K562 (cell line): ENCODE measurements at regions not wholly inside any gene's neighbourhood (a gene's known extent, or its start where the extent isn't known, plus 50 kb on each side); places are given as distances from the start of the nearest gene placed in this dataset.

Experiments
- ATAC-seq: fragments of 200-7000 bp; cut with Tn5 transposase; 3 replicates; pipeline ENCODE4 v1.9.1; 2020; ENCODE audit warnings: moderate library complexity
- BruUV-seq: library from RNA; stranded (reverse); fragments of 400-500 nt; replicated peaks from 2 replicates; lab custom pipeline; 2021; lab: Mats Ljungman, UMichigan
- CTCF ChIA-PET: fragments of 300-600 bp; formaldehyde crosslinking; extraction: SDS; loops from one replicate; lab custom pipeline; 2021; ENCODE audit warnings: low intra/inter-chr PET ratio; lab: Yijun Ruan, JAX
- POLR2A ChIA-PET: fragments of 300-600, 350-650 bp; sonication (Branson Sonifier 250); formaldehyde crosslinking; extraction: SDS; loops from one replicate; lab custom pipeline; 2021; ENCODE audit warnings: antibody characterized with exemption, inconsistent platforms; lab: Yijun Ruan, JAX
- DNase-seq, 4 experiments: peaks; one replicate each; pipeline versions ENCODE4 v3.0.0 to v3.0.0-alpha.2; 2011 to 2018; ENCODE audit warnings: low spot score in 3 of 4, mixed read lengths in 3 of 4; ENCODE audit errors: extremely low read depth in 1 of 4
- FAIRE-seq: peaks from 2 replicates; lab custom pipeline; 2011; peaks lifted over from hg19 to GRCh38; lab: Jason Lieb, UNC
- H2AFZ ChIP-seq: 2 replicates; pipeline ENCODE4 v1.6.0; 2011; ENCODE audit warnings: low read depth, low read length, control low read depth, inconsistent platforms
- H3K27ac ChIP-seq: fragments of 200-600 bp; 3 replicates; pipeline ENCODE4 v1.8.0; 2011; ENCODE audit warnings: low read depth, mild to moderate bottlenecking, control low read depth, inconsistent platforms, low read length, moderate library complexity, mixed read lengths; ENCODE audit errors: extremely low read depth
- H3K27me3 ChIP-seq, 2 experiments: fragments of 300-600 bp in 1 of 2; 2 replicates in 1 of 2; 3 replicates in 1 of 2; pipeline versions ENCODE4 v1.6.0 to v1.8.0; 2011; ENCODE audit warnings: inconsistent platforms in 2 of 2, low read length in 2 of 2, mild to moderate bottlenecking in 1 of 2, mixed read lengths in 1 of 2, moderate library complexity in 1 of 2; ENCODE audit not compliant: control insufficient read depth in 2 of 2, insufficient read depth in 2 of 2
- H3K36me3 ChIP-seq: fragments of 300-600 bp; 3 replicates; pipeline ENCODE4 v1.8.0; 2011; ENCODE audit warnings: mild to moderate bottlenecking, low read length, inconsistent platforms; ENCODE audit not compliant: control insufficient read depth, insufficient read depth
- H3K4me1 ChIP-seq, 2 experiments: fragments of 200-600 bp in 1 of 2; replicated peaks in 1 of 2; 2 replicates in 1 of 2; 3 replicates in 1 of 2; pipeline versions ENCODE4 v1.5.1 to v1.8.0; 2011; ENCODE audit warnings: inconsistent platforms in 2 of 2, low read length in 2 of 2, mild to moderate bottlenecking in 1 of 2, mixed read lengths in 1 of 2, moderate library complexity in 1 of 2; ENCODE audit not compliant: control insufficient read depth in 2 of 2, insufficient read depth in 2 of 2
- H3K4me2 ChIP-seq: 2 replicates; pipeline ENCODE4 v1.6.1; 2011; ENCODE audit warnings: low read length, control low read depth, inconsistent platforms, mixed read lengths; ENCODE audit not compliant: insufficient read depth
- H3K4me3 ChIP-seq: fragments of 200-600 bp; sonication (generic), shearing (Covaris generic); 2 replicates; pipeline ENCODE4 v1.5.1; 2016; ENCODE audit warnings: control low read depth, inconsistent platforms
- H3K79me2 ChIP-seq: fragments of 200-600 bp; 3 replicates; pipeline ENCODE4 v1.8.0; 2011; ENCODE audit warnings: low read length, inconsistent platforms; ENCODE audit not compliant: control insufficient read depth, insufficient read depth
- H3K9ac ChIP-seq, 2 experiments: 2 replicates each; pipeline versions ENCODE4 v1.6.0 to v1.6.1; 2011; ENCODE audit warnings: low read depth in 2 of 2, low read length in 2 of 2, control low read depth in 1 of 2, inconsistent platforms in 1 of 2, mild to moderate bottlenecking in 1 of 2, mixed read lengths in 1 of 2; ENCODE audit not compliant: insufficient read depth in 1 of 2
- H3K9me1 ChIP-seq: one replicate; pipeline ENCODE4 v1.6.0; 2011; ENCODE audit warnings: inconsistent platforms, mild to moderate bottlenecking, low read length, moderate library complexity; ENCODE audit not compliant: control insufficient read depth, insufficient read depth
- H3K9me3 ChIP-seq: replicated peaks from 2 replicates; pipeline ENCODE4 v1.5.1; 2011; ENCODE audit warnings: low read depth, low read length, inconsistent platforms; ENCODE audit not compliant: control insufficient read depth, insufficient read depth
- H4K20me1 ChIP-seq: replicated peaks from 2 replicates; pipeline ENCODE4 v1.6.1; 2011; ENCODE audit warnings: low read length, inconsistent platforms, mixed read lengths; ENCODE audit not compliant: control insufficient read depth, insufficient read depth
- ARID1B ChIP-seq: fragments of 450-650 bp; IDR thresholded peaks from 2 replicates; pipeline ENCODE4 v1.6.1; 2016; ENCODE audit warnings: antibody characterized with exemption, mild to moderate bottlenecking, inconsistent platforms
- GABPB1 ChIP-seq: sonication (generic); formaldehyde crosslinking; IDR thresholded peaks from 2 replicates; pipeline ENCODE4 v1.8.0; 2022; ENCODE audit warnings: mild to moderate bottlenecking, missing genetic modification reagents
- ILF3 ChIP-seq: fragments of 450-650 bp; IDR thresholded peaks from 2 replicates; pipeline ENCODE4 v1.6.1; 2018; ENCODE audit warnings: antibody characterized with exemption, mild to moderate bottlenecking, moderate library complexity, borderline replicate concordance
- MAFF ChIP-seq: IDR thresholded peaks from 2 replicates; pipeline ENCODE4 v1.6.1; 2012; ENCODE audit warnings: low read length, improper control_type of control experiment
- WGBS: fragments of 100-300 bp; shearing (Covaris generic); methylation state at CpG from one replicate; pipeline ENCODE4 v1.1.6; 2016; ENCODE audit warnings: low coverage, mixed read lengths; ENCODE audit not compliant: insufficient coverage; ENCODE audit errors: missing lambda C conversion rate; 5-methylcytosine and 5-hydroxymethylcytosine counted together
- in situ Hi-C: fragments of 300-500 bp; cut with MboI; formaldehyde crosslinking; loops from 4 replicates; pipeline ENCODE4 v1.15.0; 2018; ENCODE audit warnings: inconsistent platforms, mixed read lengths
- intact Hi-C: fragments of 100-400 bp; cut with micrococcal nuclease; formaldehyde crosslinking; loops from 2 replicates; pipeline ENCODE4 v1.14.2; 2022
- TF ChIP-seq, protein P1 (sequence below): fragments of 200-400 bp; formaldehyde crosslinking; IDR thresholded peaks from 2 replicates; pipeline ENCODE4 v1.6.1; 2017; ENCODE audit warnings: mild to moderate bottlenecking, low read depth, low read length, moderate library complexity

DNA sequence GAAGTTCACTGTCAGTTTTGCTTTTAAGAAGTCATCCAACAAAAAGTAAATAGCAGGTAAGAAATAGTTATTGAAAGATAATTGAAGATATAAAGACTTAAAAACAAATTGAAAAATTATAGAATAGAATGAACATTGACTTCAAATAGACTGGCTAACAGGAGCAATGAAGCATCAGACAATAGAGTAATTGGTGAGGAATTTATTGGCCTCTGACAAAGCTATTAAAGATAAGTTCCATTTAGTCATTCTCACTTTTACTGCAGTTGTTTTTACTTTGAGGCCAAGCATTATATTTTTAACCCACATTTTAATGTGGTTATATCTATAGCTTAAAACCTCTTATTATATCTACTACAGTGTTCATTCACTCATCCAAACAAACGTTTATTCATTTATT is 228.8 kb upstream of the ADGRL2 start:
- in situ Hi-C loops (loop anchor here (25.0 kb wide), 1 partner anchor 610 kb away; no protein-coding TSS in a partner anchor), intact Hi-C loops (no loop called here)
- Histone ChIP-seq H3K9ac (no peak overlapping the region), H3K4me2 (no peak overlapping the region), H3K36me3 (no peaks in the 10 kb centered on the region), H3K9me1 (no peaks in the 10 kb centered on the region), H4K20me1 (no peaks in the 10 kb centered on the region), H3K27ac (no peak overlapping the region), H2AFZ (no peak overlapping the region), H3K4me3 (no peak overlapping the region), H3K4me1 (no peaks in the 10 kb centered on the region), H3K79me2 (no peaks in the 10 kb centered on the region), H3K9me3 (no peaks in the 10 kb centered on the region), H3K27me3 (no peaks in the 10 kb centered on the region)
- FAIRE-seq (no peak), ATAC-seq (no peak), DNase-seq (no peak)
- no peak for TF ChIP-seq ARID1B
- no peak for TF ChIP-seq MAFF
- TF ChIP-seq, protein P1, sequence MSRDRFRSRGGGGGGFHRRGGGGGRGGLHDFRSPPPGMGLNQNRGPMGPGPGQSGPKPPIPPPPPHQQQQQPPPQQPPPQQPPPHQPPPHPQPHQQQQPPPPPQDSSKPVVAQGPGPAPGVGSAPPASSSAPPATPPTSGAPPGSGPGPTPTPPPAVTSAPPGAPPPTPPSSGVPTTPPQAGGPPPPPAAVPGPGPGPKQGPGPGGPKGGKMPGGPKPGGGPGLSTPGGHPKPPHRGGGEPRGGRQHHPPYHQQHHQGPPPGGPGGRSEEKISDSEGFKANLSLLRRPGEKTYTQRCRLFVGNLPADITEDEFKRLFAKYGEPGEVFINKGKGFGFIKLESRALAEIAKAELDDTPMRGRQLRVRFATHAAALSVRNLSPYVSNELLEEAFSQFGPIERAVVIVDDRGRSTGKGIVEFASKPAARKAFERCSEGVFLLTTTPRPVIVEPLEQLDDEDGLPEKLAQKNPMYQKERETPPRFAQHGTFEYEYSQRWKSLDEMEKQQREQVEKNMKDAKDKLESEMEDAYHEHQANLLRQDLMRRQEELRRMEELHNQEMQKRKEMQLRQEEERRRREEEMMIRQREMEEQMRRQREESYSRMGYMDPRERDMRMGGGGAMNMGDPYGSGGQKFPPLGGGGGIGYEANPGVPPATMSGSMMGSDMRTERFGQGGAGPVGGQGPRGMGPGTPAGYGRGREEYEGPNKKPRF: no peak
- TF ChIP-seq GABPB1 (CRISPR knock-in tag): no peak
- TF ChIP-seq ILF3: no peak
- ChIA-PET CTCF (no interaction called here), POLR2A (no interaction called here)
- no TSS peak for BruUV-seq
- 7% methylated on average over 1 of the region's 1 CpG for WGBS
